B cell (primary cell): ENCODE measurements at regions not wholly inside any gene's neighbourhood (a gene's known extent, or its start where the extent isn't known, plus 50 kb on each side); places are given as distances from the start of the nearest gene placed in this dataset.

Source experiments
- ATAC-seq: fragments of 200-7000 bp; cut with Tn5 transposase; one replicate; pipeline ENCODE4 v1.10.0; 2021; ENCODE audit warnings: low read depth, mild to moderate bottlenecking, moderate number of reproducible peaks, moderate library complexity
- CTCF ChIA-PET: fragments of 350-600 bp; sonication (Branson Sonifier 250); formaldehyde crosslinking; loops from one replicate; lab custom pipeline; 2021; ENCODE audit warnings: antibody characterized with exemption, inconsistent platforms; lab: Charles Lee
- POLR2A ChIA-PET: fragments of 350-600 bp; sonication (Branson Sonifier 250); formaldehyde crosslinking; loops from one replicate; lab custom pipeline; 2021; ENCODE audit warnings: antibody characterized with exemption; lab: Charles Lee
- DNase-seq: peaks from one replicate; pipeline ENCODE4 v3.0.0; 2013
- H2AFZ ChIP-seq: 2 replicates; pipeline ENCODE4 v1.6.1; 2012; ENCODE audit warnings: mild to moderate bottlenecking, low read depth, low read length; ENCODE audit not compliant: insufficient read depth, poor library complexity, severe bottlenecking
- H3K27ac ChIP-seq, 2 donors: 1 replicate in 1 of 2; 2 replicates in 1 of 2; pipeline ENCODE4 v1.5.1; 2012 to 2013; ENCODE audit warnings: low read length in 2 of 2, mild to moderate bottlenecking in 2 of 2, moderate library complexity in 1 of 2
- H3K27me3 ChIP-seq, 4 experiments: fragments of 200-600 bp in 1 of 4; sonication (generic) in 1 of 4; replicated peaks in 1 of 4; 1 replicate in 2 of 4; 2 replicates in 2 of 4; pipeline versions ENCODE4 v1.6.1 to v1.7.0; 2013 to 2016; ENCODE audit warnings: low read length in 3 of 4, mild to moderate bottlenecking in 2 of 4, mixed read lengths in 1 of 4, moderate library complexity in 1 of 4; ENCODE audit not compliant: insufficient read depth in 4 of 4, control insufficient read depth in 3 of 4; ENCODE audit errors: control extremely low read depth in 1 of 4
- H3K36me3 ChIP-seq, 2 experiments: replicated peaks in 1 of 2; 1 replicate in 1 of 2; 2 replicates in 1 of 2; pipeline versions ENCODE4 v1.6.1 to v1.7.1; 2013; ENCODE audit warnings: low read length in 1 of 2; ENCODE audit not compliant: insufficient read depth in 2 of 2, control insufficient read depth in 1 of 2; ENCODE audit errors: control extremely low read depth in 1 of 2, extremely low read depth in 1 of 2
- H3K4me1 ChIP-seq, 2 donors: fragments of 200-600 bp in 1 of 2; sonication (generic) in 1 of 2; 1 replicate in 1 of 2; 2 replicates in 1 of 2; pipeline versions ENCODE4 v1.5.1 to v1.6.1; 2013 to 2017; ENCODE audit warnings: low read length in 2 of 2; ENCODE audit not compliant: control insufficient read depth in 2 of 2, insufficient read depth in 2 of 2
- H3K4me2 ChIP-seq: replicated peaks from 2 replicates; pipeline ENCODE3; 2012; ENCODE audit warnings: mild to moderate bottlenecking, low read depth, low read length; ENCODE audit not compliant: poor library complexity, severe bottlenecking
- H3K4me3 ChIP-seq, 5 experiments: fragments of 200-600 bp in 1 of 5; sonication (generic) in 1 of 5; 1 replicate in 3 of 5; 2 replicates in 2 of 5; pipeline versions ENCODE4 v1.5.1 to v1.7.0; 2011 to 2016; ENCODE audit warnings: low read length in 4 of 5, mild to moderate bottlenecking in 4 of 5, low read depth in 2 of 5, control low read depth in 1 of 5, moderate library complexity in 1 of 5; ENCODE audit not compliant: insufficient read depth in 1 of 5; ENCODE audit errors: control extremely low read depth in 1 of 5, extremely low read depth in 1 of 5
- H3K79me2 ChIP-seq: fragments of 200-600 bp; sonication (generic); one replicate; pipeline ENCODE4 v1.6.0; 2016; ENCODE audit warnings: low read length; ENCODE audit not compliant: control insufficient read depth, insufficient read depth
- H3K9ac ChIP-seq: fragments of 200-600 bp; sonication (generic); 2 replicates; pipeline ENCODE4 v1.6.1; 2017; ENCODE audit warnings: mild to moderate bottlenecking, low read length, moderate library complexity
- H3K9me3 ChIP-seq, 3 donors: one replicate each; pipeline versions ENCODE4 v1.6.1 to v1.7.1; 2013; ENCODE audit warnings: low read length in 2 of 3; ENCODE audit not compliant: control insufficient read depth in 2 of 3, insufficient read depth in 1 of 3; ENCODE audit errors: control extremely low read depth in 1 of 3
- H4K20me1 ChIP-seq: 2 replicates; pipeline ENCODE4 v1.6.0; 2012; ENCODE audit warnings: mild to moderate bottlenecking, low read length; ENCODE audit not compliant: insufficient read depth, control insufficient read depth, poor library complexity, severe bottlenecking
- H3K27ac Mint-ChIP-seq: one replicate; pipeline ENCODE4 v1.8.0; 2021; ENCODE audit warnings: mixed read lengths
- H3K27me3 Mint-ChIP-seq: one replicate; pipeline ENCODE4 v1.8.0; 2021; ENCODE audit warnings: mixed read lengths
- H3K4me1 Mint-ChIP-seq: one replicate; pipeline ENCODE4 v1.8.0; 2021; ENCODE audit warnings: mixed read lengths
- H3K4me3 Mint-ChIP-seq: one replicate; pipeline ENCODE4 v1.8.0; 2021; ENCODE audit warnings: mixed read lengths
- H3K9me3 Mint-ChIP-seq: one replicate; pipeline ENCODE4 v1.8.0; 2022; ENCODE audit warnings: mixed read lengths; ENCODE audit not compliant: insufficient read depth
- CTCF ChIP-seq: fragments of 200-600 bp; IDR thresholded peaks from one replicate; pipeline ENCODE4 v1.8.0; 2022; ENCODE audit warnings: antibody characterized with exemption, mild to moderate bottlenecking
- EZH2 ChIP-seq: IDR thresholded peaks from 2 replicates; pipeline ENCODE4 v1.6.1; 2012; ENCODE audit warnings: borderline replicate concordance, low read depth, mild to moderate bottlenecking, moderate library complexity, low read length; ENCODE audit not compliant: insufficient read depth, poor library complexity, severe bottlenecking
- WGBS: methylation state at CpG from one replicate; pipeline ENCODE4 v1.1.5; 2013; ENCODE audit warnings: missing lambda C conversion rate; ENCODE audit not compliant: insufficient coverage; 5-methylcytosine and 5-hydroxymethylcytosine counted together
- intact Hi-C: fragments of 100-400 bp; cut with micrococcal nuclease; formaldehyde crosslinking; loops from one replicate; pipeline ENCODE4 v1.10.0; 2022

DNA sequence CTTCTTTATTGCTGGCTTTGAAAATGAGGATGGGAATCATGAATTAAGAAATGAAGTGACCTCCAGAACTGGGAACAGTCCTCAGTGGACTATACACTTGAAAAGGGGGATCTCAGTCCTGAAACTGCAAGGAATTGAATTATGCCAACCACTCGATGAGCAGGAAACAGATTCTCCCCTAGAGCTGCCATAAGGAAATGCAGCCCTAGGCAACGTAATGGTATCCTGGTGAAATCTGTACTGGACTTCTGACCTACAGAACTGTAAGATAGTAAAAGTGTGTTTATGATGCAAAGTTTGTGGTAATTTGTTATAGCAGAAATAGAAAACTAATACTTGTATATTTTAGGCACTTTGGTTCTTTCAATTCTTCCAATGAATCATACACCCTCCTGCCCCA lies 236.4 kb upstream of the TAC1 start:
- Mint-ChIP-seq H3K27ac (no peak overlapping the region), H3K4me1 (no peaks in the 10 kb centered on the region), H3K9me3 (no peaks in the 10 kb centered on the region), H3K4me3 (no peak overlapping the region), H3K27me3 (no peaks in the 10 kb centered on the region)
- 50% methylated on average over 1 of the region's 2 CpGs for WGBS
- ATAC-seq = no peak
- Histone ChIP-seq H3K27me3 (no peaks in the 10 kb centered on the region), H3K36me3 (no peaks in the 10 kb centered on the region), H3K9ac (no peak overlapping the region), H3K4me3 (no peak overlapping the region), H3K9me3 (peaks cover 0 to 5% (median 0%) of the 10 kb centered on the region in 3 donors), H4K20me1 (no peaks in the 10 kb centered on the region), H2AFZ (no peak overlapping the region), H3K4me1 (no peaks in the 10 kb centered on the region), H3K79me2 (no peaks in the 10 kb centered on the region), H3K27ac (no peak overlapping the region), H3K4me2 (no peak overlapping the region)
- intact Hi-C loops = no loop called here
- TF ChIP-seq EZH2 = no peak
- TF ChIP-seq CTCF = no peak
- DNase-seq = no peak
- POLR2A ChIA-PET = no interaction called here
- CTCF ChIA-PET = no interaction called here

- WGBS = 100% methylated on average over 1 of the region's 1 CpG
Measured at GRCh38 chr7:97499204-97499603, 232.7 kb upstream of the TAC1 start.

More at GRCh38 chr7:97499204-97499603, 232.7 kb upstream of the TAC1 start:
- POLR2A ChIA-PET = no interaction called here
- Mint-ChIP-seq H3K27ac (no peak overlapping the region), H3K4me1 (no peaks in the 10 kb centered on the region), H3K9me3 (no peaks in the 10 kb centered on the region), H3K4me3 (no peak overlapping the region), H3K27me3 (no peaks in the 10 kb centered on the region)
- ATAC-seq (no peak), DNase-seq (no peak)
- Histone ChIP-seq H3K4me2 (no peak overlapping the region), H3K27me3 (no peaks in the 10 kb centered on the region), H3K36me3 (no peaks in the 10 kb centered on the region), H3K27ac (no peak overlapping the region), H4K20me1 (no peaks in the 10 kb centered on the region), H3K4me3 (no peak overlapping the region), H3K9me3 (no peaks in the 10 kb centered on the region), H3K9ac (no peak overlapping the region), H2AFZ (no peak overlapping the region), H3K79me2 (no peaks in the 10 kb centered on the region), H3K4me1 (no peaks in the 10 kb centered on the region)
- intact Hi-C loops = no loop called here
- TF ChIP-seq EZH2 = no peak
- TF ChIP-seq CTCF = peak; percentile 27
- CTCF ChIA-PET = interaction anchor here (0.5 kb wide), 1 partner anchor 517 kb away, joined by 3 read pairs; no protein-coding TSS in a partner anchor
